K562 (cell line): ENCODE measurements at regions not wholly inside any gene's neighbourhood (a gene's known extent, or its start where the extent isn't known, plus 50 kb on each side); places are given as distances from the start of the nearest gene placed in this dataset.

ENCODE experiments used
- ATAC-seq: fragments of 200-7000 bp; cut with Tn5 transposase; 3 replicates; pipeline ENCODE4 v1.9.1; 2020; ENCODE audit warnings: moderate library complexity
- BruUV-seq: library from RNA; stranded (reverse); fragments of 400-500 nt; replicated peaks from 2 replicates; lab custom pipeline; 2021; lab: Mats Ljungman, UMichigan
- CTCF ChIA-PET: fragments of 300-600 bp; formaldehyde crosslinking; extraction: SDS; loops from one replicate; lab custom pipeline; 2021; ENCODE audit warnings: low intra/inter-chr PET ratio; lab: Yijun Ruan, JAX
- POLR2A ChIA-PET: fragments of 300-600, 350-650 bp; sonication (Branson Sonifier 250); formaldehyde crosslinking; extraction: SDS; loops from one replicate; lab custom pipeline; 2021; ENCODE audit warnings: antibody characterized with exemption, inconsistent platforms; lab: Yijun Ruan, JAX
- DNase-seq, 4 experiments: peaks; one replicate each; pipeline versions ENCODE4 v3.0.0 to v3.0.0-alpha.2; 2011 to 2018; ENCODE audit warnings: low spot score in 3 of 4, mixed read lengths in 3 of 4; ENCODE audit errors: extremely low read depth in 1 of 4
- FAIRE-seq: peaks from 2 replicates; lab custom pipeline; 2011; peaks lifted over from hg19 to GRCh38; lab: Jason Lieb, UNC
- H2AFZ ChIP-seq: 2 replicates; pipeline ENCODE4 v1.6.0; 2011; ENCODE audit warnings: low read depth, low read length, control low read depth, inconsistent platforms
- H3K27ac ChIP-seq: fragments of 200-600 bp; 3 replicates; pipeline ENCODE4 v1.8.0; 2011; ENCODE audit warnings: low read depth, mild to moderate bottlenecking, control low read depth, inconsistent platforms, low read length, moderate library complexity, mixed read lengths; ENCODE audit errors: extremely low read depth
- H3K27me3 ChIP-seq, 2 experiments: fragments of 300-600 bp in 1 of 2; 2 replicates in 1 of 2; 3 replicates in 1 of 2; pipeline versions ENCODE4 v1.6.0 to v1.8.0; 2011; ENCODE audit warnings: inconsistent platforms in 2 of 2, low read length in 2 of 2, mild to moderate bottlenecking in 1 of 2, mixed read lengths in 1 of 2, moderate library complexity in 1 of 2; ENCODE audit not compliant: control insufficient read depth in 2 of 2, insufficient read depth in 2 of 2
- H3K36me3 ChIP-seq: fragments of 300-600 bp; 3 replicates; pipeline ENCODE4 v1.8.0; 2011; ENCODE audit warnings: mild to moderate bottlenecking, low read length, inconsistent platforms; ENCODE audit not compliant: control insufficient read depth, insufficient read depth
- H3K4me1 ChIP-seq, 2 experiments: fragments of 200-600 bp in 1 of 2; replicated peaks in 1 of 2; 2 replicates in 1 of 2; 3 replicates in 1 of 2; pipeline versions ENCODE4 v1.5.1 to v1.8.0; 2011; ENCODE audit warnings: inconsistent platforms in 2 of 2, low read length in 2 of 2, mild to moderate bottlenecking in 1 of 2, mixed read lengths in 1 of 2, moderate library complexity in 1 of 2; ENCODE audit not compliant: control insufficient read depth in 2 of 2, insufficient read depth in 2 of 2
- H3K4me2 ChIP-seq: 2 replicates; pipeline ENCODE4 v1.6.1; 2011; ENCODE audit warnings: low read length, control low read depth, inconsistent platforms, mixed read lengths; ENCODE audit not compliant: insufficient read depth
- H3K4me3 ChIP-seq: fragments of 200-600 bp; sonication (generic), shearing (Covaris generic); 2 replicates; pipeline ENCODE4 v1.5.1; 2016; ENCODE audit warnings: control low read depth, inconsistent platforms
- H3K79me2 ChIP-seq: fragments of 200-600 bp; 3 replicates; pipeline ENCODE4 v1.8.0; 2011; ENCODE audit warnings: low read length, inconsistent platforms; ENCODE audit not compliant: control insufficient read depth, insufficient read depth
- H3K9ac ChIP-seq, 2 experiments: 2 replicates each; pipeline versions ENCODE4 v1.6.0 to v1.6.1; 2011; ENCODE audit warnings: low read depth in 2 of 2, low read length in 2 of 2, control low read depth in 1 of 2, inconsistent platforms in 1 of 2, mild to moderate bottlenecking in 1 of 2, mixed read lengths in 1 of 2; ENCODE audit not compliant: insufficient read depth in 1 of 2
- H3K9me1 ChIP-seq: one replicate; pipeline ENCODE4 v1.6.0; 2011; ENCODE audit warnings: inconsistent platforms, mild to moderate bottlenecking, low read length, moderate library complexity; ENCODE audit not compliant: control insufficient read depth, insufficient read depth
- H3K9me3 ChIP-seq: replicated peaks from 2 replicates; pipeline ENCODE4 v1.5.1; 2011; ENCODE audit warnings: low read depth, low read length, inconsistent platforms; ENCODE audit not compliant: control insufficient read depth, insufficient read depth
- H4K20me1 ChIP-seq: replicated peaks from 2 replicates; pipeline ENCODE4 v1.6.1; 2011; ENCODE audit warnings: low read length, inconsistent platforms, mixed read lengths; ENCODE audit not compliant: control insufficient read depth, insufficient read depth
- ATF7 ChIP-seq: fragments of 450-650 bp; IDR thresholded peaks from 2 replicates; pipeline ENCODE4 v1.7.1; 2014; ENCODE audit warnings: mild to moderate bottlenecking, moderate library complexity
- CHD2 ChIP-seq: IDR thresholded peaks from 2 replicates; pipeline ENCODE4 v1.6.1; 2011; ENCODE audit warnings: low read depth, low read length
- CREB3L1 ChIP-seq: fragments of 450-650 bp; IDR thresholded peaks from 2 replicates; pipeline ENCODE4 v1.6.1; 2014; ENCODE audit warnings: low read depth, mild to moderate bottlenecking, moderate library complexity, borderline replicate concordance
- CREM ChIP-seq: IDR thresholded peaks from 2 replicates; pipeline ENCODE4 v1.6.1; 2014; ENCODE audit warnings: antibody characterized with exemption, low read depth
- CTCFL ChIP-seq: IDR thresholded peaks from 2 replicates; pipeline ENCODE4 v1.6.1; 2011; ENCODE audit warnings: borderline replicate concordance, low read depth, mild to moderate bottlenecking, moderate library complexity, low read length; ENCODE audit not compliant: insufficient read depth, poor library complexity, severe bottlenecking
- DEAF1 ChIP-seq: fragments of 450-650 bp; formaldehyde crosslinking; IDR thresholded peaks from 2 replicates; pipeline ENCODE4 v1.4.0; 2020; ENCODE audit warnings: mild to moderate bottlenecking, moderate library complexity
- EHMT2 ChIP-seq: fragments of 450-650 bp; IDR thresholded peaks from 2 replicates; pipeline ENCODE4 v1.6.1; 2018; ENCODE audit warnings: antibody characterized with exemption
- GABPA ChIP-seq: fragments of 200-800 bp; sonication (Bioruptor generic); conservative IDR thresholded peaks from 2 replicates; pipeline ENCODE4 v1.6.1; 2016; ENCODE audit warnings: low read depth, missing genetic modification characterization, missing compliant biosample characterization
- GABPB1 ChIP-seq: sonication (generic); formaldehyde crosslinking; IDR thresholded peaks from 2 replicates; pipeline ENCODE4 v1.8.0; 2022; ENCODE audit warnings: mild to moderate bottlenecking, missing genetic modification reagents
- GATAD2A ChIP-seq: fragments of 450-650 bp; IDR thresholded peaks from 2 replicates; pipeline ENCODE4 v1.6.1; 2017
- KLF16 ChIP-seq: IDR thresholded peaks from 2 replicates; pipeline ENCODE4 v1.6.1; 2016; ENCODE audit warnings: antibody characterized with exemption
- MYC ChIP-seq, 2 experiments: fragments of 250-450 bp in 1 of 2; sonication (Bioruptor Pico) in 1 of 2; IDR thresholded peaks; 2 replicates each; pipeline versions ENCODE4 v1.5.1 to v1.6.1; 2012 to 2021; ENCODE audit warnings: low read depth in 2 of 2, borderline replicate concordance in 1 of 2, improper control_type of control experiment in 1 of 2, low read length in 1 of 2, mild to moderate bottlenecking in 1 of 2, moderate library complexity in 1 of 2
- NONO ChIP-seq, 2 experiments: fragments of 200-400 bp in 1 of 2; fragments of 450-650 bp in 1 of 2; formaldehyde crosslinking in 1 of 2; IDR thresholded peaks; 2 replicates each; pipeline ENCODE4 v1.6.1; 2017; ENCODE audit warnings: low read depth in 2 of 2, mild to moderate bottlenecking in 2 of 2, moderate library complexity in 2 of 2, low read length in 1 of 2
- RBM39 ChIP-seq: fragments of 200-400 bp; formaldehyde crosslinking; optimal IDR thresholded peaks from 2 replicates; pipeline ENCODE3; 2018; ENCODE audit warnings: low read depth, low read length
- ZBTB5 ChIP-seq: fragments of 450-650 bp; IDR thresholded peaks from 2 replicates; pipeline ENCODE4 v1.6.1; 2017; ENCODE audit warnings: antibody characterized with exemption
- WGBS: fragments of 100-300 bp; shearing (Covaris generic); methylation state at CpG from one replicate; pipeline ENCODE4 v1.1.6; 2016; ENCODE audit warnings: low coverage, mixed read lengths; ENCODE audit not compliant: insufficient coverage; ENCODE audit errors: missing lambda C conversion rate; 5-methylcytosine and 5-hydroxymethylcytosine counted together
- in situ Hi-C: fragments of 300-500 bp; cut with MboI; formaldehyde crosslinking; loops from 4 replicates; pipeline ENCODE4 v1.15.0; 2018; ENCODE audit warnings: inconsistent platforms, mixed read lengths
- intact Hi-C: fragments of 100-400 bp; cut with micrococcal nuclease; formaldehyde crosslinking; loops from 2 replicates; pipeline ENCODE4 v1.14.2; 2022

- CTCF ChIA-PET: no interaction called here
- intact Hi-C loops (loop anchor here (10.0 kb wide), 1 partner anchor 618 kb away; no protein-coding TSS in a partner anchor), in situ Hi-C loops (no loop called here)
- Histone ChIP-seq H3K27me3 (no peaks in the 10 kb centered on the region), H3K79me2 (no peaks in the 10 kb centered on the region), H3K9me3 (no peaks in the 10 kb centered on the region), H3K27ac (no peak overlapping the region), H2AFZ (no peak overlapping the region), H3K36me3 (no peaks in the 10 kb centered on the region), H4K20me1 (no peaks in the 10 kb centered on the region), H3K4me3 (no peak overlapping the region), H3K4me1 (no peaks in the 10 kb centered on the region), H3K9ac (no peak overlapping the region), H3K9me1 (no peaks in the 10 kb centered on the region), H3K4me2 (no peak overlapping the region)
- POLR2A ChIA-PET: no interaction called here
- DNase-seq (peak; percentile 24 to 75 (median 41)), ATAC-seq (peak; percentile 90), FAIRE-seq (peak; percentile 78)
- 20% methylated on average over 13 of the region's 13 CpGs for WGBS
- BruUV-seq: no TSS peak
- TF ChIP-seq RBM39 (no peak), NONO (IDR thresholded peaks at IDR 0.05; ENCODE audit: low read depth in 2 of 2, low read length in 1 of 2) (no peak), GABPB1 (CRISPR knock-in tag) (peak; percentile 51; the same call in 1 of the 2 replicates), KLF16 (0 out of 2 replicates have a peak, but pooled peaks have one; percentile 11), ZBTB5 (no peak), EHMT2 (peak; percentile 83), ATF7 (0 out of 2 replicates have a peak, but pooled peaks have one; percentile 32), GABPA (tag) (peak; percentile 66), MYC (IDR thresholded peaks at IDR 0.05; ENCODE audit: low read depth, low read length) (peak; percentile 35; the same call in 1 of the 2 replicates), MYC (CRISPR knock-in tag; IDR thresholded peaks at IDR 0.05; ENCODE audit: borderline replicate concordance, low read depth) (no peak), DEAF1 (CRISPR knock-in tag) (peak; percentile 48; the same call in 1 of the 2 replicates), CTCFL (peak; percentile 61), CREB3L1 (no peak), CREM (peak; percentile 29; the same call in 1 of the 2 replicates), CHD2 (no peak), GATAD2A (no peak)
These were observed 288.6 kb upstream of the ELAC2 start for GRCh38 chr17:13306310-13306962.
